CD4-positive, alpha-beta T cell (primary cell): ENCODE measurements at regions not wholly inside any gene's neighbourhood (a gene's known extent, or its start where the extent isn't known, plus 50 kb on each side); places are given as distances from the start of the nearest gene placed in this dataset.

Experiments used
- ATAC-seq: fragments of 200-7000 bp; cut with Tn5 transposase; one replicate; pipeline ENCODE4 v1.10.0; 2022; ENCODE audit warnings: mild to moderate bottlenecking; ENCODE audit not compliant: poor library complexity
- CTCF ChIA-PET: fragments of 350-600 bp; sonication (Branson Sonifier 250); formaldehyde crosslinking; loops from one replicate; lab custom pipeline; 2021; ENCODE audit warnings: antibody characterized with exemption, inconsistent platforms; lab: Charles Lee
- POLR2A ChIA-PET: fragments of 350-600 bp; sonication (Branson Sonifier 250); formaldehyde crosslinking; loops from one replicate; lab custom pipeline; 2021; ENCODE audit warnings: antibody characterized with exemption, inconsistent platforms; lab: Charles Lee
- DNase-seq, 14 experiments: peaks; one replicate each; pipeline ENCODE4 v3.0.0-alpha.2; 2013 to 2020; ENCODE audit warnings: mixed read lengths in 2 of 14
- H3K27ac ChIP-seq, 2 donors: one replicate each; pipeline versions ENCODE4 v1.5.1 to v1.7.0; 2013; ENCODE audit warnings: low read length in 2 of 2, low read depth in 1 of 2, mild to moderate bottlenecking in 1 of 2
- H3K27me3 ChIP-seq, 2 experiments: 1 replicate in 1 of 2; 2 replicates in 1 of 2; pipeline versions ENCODE4 v1.6.1 to v1.7.0; 2013; ENCODE audit warnings: low read length in 2 of 2, control low read depth in 1 of 2, mild to moderate bottlenecking in 1 of 2, moderate library complexity in 1 of 2; ENCODE audit not compliant: insufficient read depth in 2 of 2, control insufficient read depth in 1 of 2
- H3K36me3 ChIP-seq: one replicate; pipeline ENCODE4 v1.6.1; 2013; ENCODE audit warnings: low read length, control low read depth; ENCODE audit not compliant: insufficient read depth
- H3K4me1 ChIP-seq: one replicate; pipeline ENCODE4 v1.6.1; 2013; ENCODE audit warnings: low read length, control low read depth; ENCODE audit not compliant: insufficient read depth
- H3K4me3 ChIP-seq: one replicate; pipeline ENCODE4 v1.5.1; 2013; ENCODE audit warnings: mild to moderate bottlenecking, low read length, moderate library complexity
- H3K9me3 ChIP-seq, 2 experiments: 1 replicate in 1 of 2; 2 replicates in 1 of 2; pipeline versions ENCODE4 v1.6.1 to v1.7.0; 2013; ENCODE audit warnings: low read length in 2 of 2, mild to moderate bottlenecking in 2 of 2, control low read depth in 1 of 2, moderate library complexity in 1 of 2; ENCODE audit not compliant: control insufficient read depth in 1 of 2, insufficient read depth in 1 of 2
- H3K27ac Mint-ChIP-seq: one replicate; pipeline ENCODE4 v1.8.0; 2020; ENCODE audit warnings: mixed read lengths
- H3K27me3 Mint-ChIP-seq: one replicate; pipeline ENCODE4 v1.8.0; 2021; ENCODE audit warnings: mixed read lengths
- H3K36me3 Mint-ChIP-seq: one replicate; pipeline ENCODE4 v1.8.0; 2021; ENCODE audit warnings: low read depth, mixed read lengths
- H3K4me1 Mint-ChIP-seq: one replicate; pipeline ENCODE4 v1.8.0; 2021; ENCODE audit warnings: low read depth, mixed read lengths
- H3K4me3 Mint-ChIP-seq: one replicate; pipeline ENCODE4 v1.8.0; 2020; ENCODE audit warnings: mild to moderate bottlenecking, mixed read lengths
- H3K9me3 Mint-ChIP-seq: one replicate; pipeline ENCODE4 v1.8.0; 2020; ENCODE audit warnings: mixed read lengths
- CTCF ChIP-seq: fragments of 200-600 bp; IDR thresholded peaks from one replicate; pipeline ENCODE4 v1.8.0; 2022; ENCODE audit warnings: antibody characterized with exemption, mild to moderate bottlenecking
- intact Hi-C, 2 experiments: fragments of 100-400 bp; cut with DNase I in 1 of 2; cut with micrococcal nuclease in 1 of 2; formaldehyde crosslinking; loops; one replicate each; pipeline versions ENCODE4 v1.15.1 to v1.9.0; 2023 to 2025; cut with DNase I, micrococcal nuclease

DNA sequence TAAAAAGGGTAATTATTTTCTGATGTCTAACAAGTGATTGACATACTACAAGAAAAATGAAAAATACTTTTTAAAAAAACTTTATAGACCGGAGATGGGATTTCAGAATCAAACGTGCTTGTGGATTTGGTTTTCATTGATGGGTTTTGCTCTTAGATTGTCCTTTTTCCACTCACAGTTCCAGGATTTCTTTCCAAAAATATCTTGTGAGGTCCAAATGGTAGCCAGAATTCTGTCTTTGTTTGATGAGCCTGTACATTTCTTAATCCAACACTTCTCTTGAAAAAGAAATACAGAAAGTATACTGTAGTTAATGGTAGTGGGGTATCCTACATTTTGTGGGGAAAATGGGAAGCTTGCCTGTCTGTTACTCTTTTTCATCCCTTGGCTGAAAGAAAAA is 329.3 kb downstream of the KCNJ2 start:
- H3K27me3 ChIP-seq = no peaks in the 10 kb centered on the region
- no peaks in the 10 kb centered on the region for H3K9me3 ChIP-seq
- no peak overlapping the region for H3K27ac Mint-ChIP-seq
- CTCF ChIA-PET = no interaction called here
- ATAC-seq (no peak), DNase-seq (no peak)
- no peaks in the 10 kb centered on the region for H3K4me1 Mint-ChIP-seq
- H3K36me3 ChIP-seq = no peaks in the 10 kb centered on the region
- H3K4me3 Mint-ChIP-seq = no peak overlapping the region
- H3K36me3 Mint-ChIP-seq = no peaks in the 10 kb centered on the region
- intact Hi-C loops = no loop called here
- no peaks in the 10 kb centered on the region for H3K4me1 ChIP-seq
- no peak for TF ChIP-seq CTCF
- no peak overlapping the region for H3K4me3 ChIP-seq
- H3K27ac ChIP-seq = no peak overlapping the region
- H3K9me3 Mint-ChIP-seq = no peaks in the 10 kb centered on the region
- POLR2A ChIA-PET = no interaction called here
- H3K27me3 Mint-ChIP-seq = no peaks in the 10 kb centered on the region

DNA sequence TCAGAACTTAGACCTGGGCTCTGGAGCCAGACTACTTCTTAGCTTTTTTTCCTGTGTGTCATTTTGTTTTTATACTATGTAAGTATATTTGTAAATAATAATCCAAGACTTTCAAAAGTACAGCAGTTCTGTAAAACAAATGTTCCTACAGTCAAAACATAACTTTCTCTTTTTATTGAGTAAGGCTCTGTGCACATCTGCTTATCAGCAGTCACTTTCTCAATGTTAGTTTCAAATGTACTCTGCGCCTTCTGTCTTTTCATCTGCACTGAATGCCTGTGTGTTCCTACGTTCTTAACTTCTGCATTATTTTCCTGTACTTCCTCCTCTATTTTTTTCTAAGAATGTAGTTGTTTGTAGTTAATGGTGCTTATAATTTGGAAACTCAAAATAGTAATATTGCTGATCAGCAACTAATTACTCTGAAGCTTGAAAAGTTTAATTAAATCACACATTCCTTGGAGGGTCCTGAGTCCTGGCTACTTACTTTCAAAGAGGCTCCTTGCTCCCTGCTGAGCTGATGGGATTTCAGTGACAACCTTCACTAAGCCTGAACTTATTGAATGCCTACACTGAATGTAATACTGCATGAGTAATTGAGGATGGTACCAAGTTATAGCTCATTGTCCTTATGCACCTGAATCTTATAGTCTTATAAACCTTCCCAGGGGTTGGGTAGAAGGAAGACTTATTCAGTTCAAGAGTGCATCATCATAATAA is 329.9 kb downstream of the KCNJ2 start:
- CTCF ChIA-PET = no interaction called here
- H3K27ac Mint-ChIP-seq = no peak overlapping the region

DNA sequence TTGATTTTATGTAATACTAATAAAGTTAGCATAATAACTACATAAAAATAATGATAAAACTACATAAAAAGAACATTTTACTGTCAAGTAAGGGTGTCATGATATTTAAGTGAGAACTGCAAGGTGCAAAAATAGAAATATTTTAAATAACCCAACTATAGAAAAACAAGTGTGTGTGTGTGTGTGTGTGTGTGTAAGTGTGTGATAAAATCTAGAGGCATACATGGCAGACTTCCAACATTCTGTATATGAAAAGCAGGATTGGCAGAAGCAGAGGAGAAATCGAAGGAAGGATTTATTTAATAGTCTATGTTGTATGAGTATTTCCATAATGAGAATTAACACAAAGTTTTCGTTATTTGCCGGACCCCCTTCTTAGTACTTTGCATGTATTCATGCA is 334.1 kb downstream of the KCNJ2 start:
- H3K9me3 ChIP-seq = no peaks in the 10 kb centered on the region
- no peak for DNase-seq
- POLR2A ChIA-PET = no interaction called here
- no peaks in the 10 kb centered on the region for H3K9me3 Mint-ChIP-seq
- no peak overlapping the region for H3K27ac Mint-ChIP-seq
- H3K36me3 ChIP-seq = no peaks in the 10 kb centered on the region
- no peaks in the 10 kb centered on the region for H3K36me3 Mint-ChIP-seq
- H3K27ac ChIP-seq = no peak overlapping the region
- no peaks in the 10 kb centered on the region for H3K4me1 Mint-ChIP-seq
- no peak overlapping the region for H3K4me3 ChIP-seq
- ATAC-seq = no peak
- H3K27me3 ChIP-seq = no peaks in the 10 kb centered on the region
- no peaks in the 10 kb centered on the region for H3K4me1 ChIP-seq
- CTCF ChIA-PET = no interaction called here
- intact Hi-C loops = no loop called here
- TF ChIP-seq CTCF = no peak
- H3K4me3 Mint-ChIP-seq = no peak overlapping the region
- no peaks in the 10 kb centered on the region for H3K27me3 Mint-ChIP-seq

More for the DNA sequence above, 329.9 kb downstream of the KCNJ2 start:
- Histone ChIP-seq H3K27me3 (no peaks in the 10 kb centered on the region), H3K4me1 (no peaks in the 10 kb centered on the region), H3K36me3 (no peaks in the 10 kb centered on the region), H3K9me3 (no peaks in the 10 kb centered on the region), H3K4me3 (no peak overlapping the region), H3K27ac (no peak overlapping the region)
- H3K36me3 Mint-ChIP-seq = no peaks in the 10 kb centered on the region
- DNase-seq = peak in 1 of 14 experiments; percentile 0
- POLR2A ChIA-PET = no interaction called here
- TF ChIP-seq CTCF = no peak
- intact Hi-C loops = no loop called here
- no peaks in the 10 kb centered on the region for H3K27me3 Mint-ChIP-seq
- no peak overlapping the region for H3K4me3 Mint-ChIP-seq
- H3K4me1 Mint-ChIP-seq = no peaks in the 10 kb centered on the region
- H3K9me3 Mint-ChIP-seq = no peaks in the 10 kb centered on the region
- no peak for ATAC-seq
